ENCODE measurements at regions not wholly inside any gene's neighbourhood (a gene's known extent, or its start where the extent isn't known, plus 50 kb on each side); places are given as distances from the start of the nearest gene placed in this dataset.

- Mint-ChIP-seq H3K9me3 (ENCODE audit: insufficient read depth) (peaks cover 6% of the 10 kb centered on the region), H3K27me3 (peaks cover 25% of the 10 kb centered on the region), H3K4me1 (no peaks in the 10 kb centered on the region), H3K27ac (no peak overlapping the region), H3K4me3 (no peak overlapping the region)
- Histone ChIP-seq H3K79me2 (ENCODE audit: control insufficient read depth, insufficient read depth, low read length) (no peaks in the 10 kb centered on the region), H3K36me3 (replicated peaks in 1 of 2; ENCODE audit: control extremely low read depth in 1 of 2, control insufficient read depth in 1 of 2, extremely low read depth in 1 of 2, insufficient read depth in 2 of 2, low read length in 1 of 2) (no peaks in the 10 kb centered on the region), H3K4me2 (replicated peaks; ENCODE audit: low read depth, low read length, poor library complexity, severe bottlenecking) (no peak overlapping the region), H3K9me3 (ENCODE audit: control extremely low read depth in 1 of 3, control insufficient read depth in 2 of 3, insufficient read depth in 1 of 3, low read length in 2 of 3) (peaks cover 0 to 10% (median 4%) of the 10 kb centered on the region in 3 donors), H3K4me3 (ENCODE audit: control extremely low read depth in 1 of 5, extremely low read depth in 1 of 5, insufficient read depth in 1 of 5, low read depth in 2 of 5, low read length in 4 of 5) (no peak overlapping the region), H3K9ac (ENCODE audit: low read length) (no peak overlapping the region), H3K27me3 (replicated peaks in 1 of 4; ENCODE audit: control extremely low read depth in 1 of 4, control insufficient read depth in 3 of 4, insufficient read depth in 4 of 4, low read length in 3 of 4) (peaks cover 0 to 3% (median 1%) of the 10 kb centered on the region in 4 experiments), H2AFZ (ENCODE audit: insufficient read depth, low read depth, low read length, poor library complexity, severe bottlenecking) (no peak overlapping the region), H3K4me1 (ENCODE audit: control insufficient read depth in 2 of 2, insufficient read depth in 2 of 2, low read length in 2 of 2) (no peaks in the 10 kb centered on the region), H4K20me1 (ENCODE audit: control insufficient read depth, insufficient read depth, low read length, poor library complexity, severe bottlenecking) (no peaks in the 10 kb centered on the region), H3K27ac (ENCODE audit: low read length in 2 of 2) (no peak overlapping the region)
- no peak for ATAC-seq (ENCODE audit: low read depth)
- DNase-seq: no peak
- POLR2A ChIA-PET: no interaction called here
- intact Hi-C loops (cut with micrococcal nuclease): no loop called here
- CTCF ChIA-PET: no interaction called here
- TF ChIP-seq EZH2 (IDR thresholded peaks at IDR 0.05; ENCODE audit: borderline replicate concordance, insufficient read depth, low read depth, low read length, poor library complexity, severe bottlenecking) (no peak), CTCF (IDR thresholded peaks at IDR 0.05) (no peak)
- no CpG with 5 or more reads among the region's 4 CpGs for WGBS (ENCODE audit: insufficient coverage)
Observed at GRCh38 chr7:116617878-116618277, 54.1 kb upstream of the MET start.

DNA sequence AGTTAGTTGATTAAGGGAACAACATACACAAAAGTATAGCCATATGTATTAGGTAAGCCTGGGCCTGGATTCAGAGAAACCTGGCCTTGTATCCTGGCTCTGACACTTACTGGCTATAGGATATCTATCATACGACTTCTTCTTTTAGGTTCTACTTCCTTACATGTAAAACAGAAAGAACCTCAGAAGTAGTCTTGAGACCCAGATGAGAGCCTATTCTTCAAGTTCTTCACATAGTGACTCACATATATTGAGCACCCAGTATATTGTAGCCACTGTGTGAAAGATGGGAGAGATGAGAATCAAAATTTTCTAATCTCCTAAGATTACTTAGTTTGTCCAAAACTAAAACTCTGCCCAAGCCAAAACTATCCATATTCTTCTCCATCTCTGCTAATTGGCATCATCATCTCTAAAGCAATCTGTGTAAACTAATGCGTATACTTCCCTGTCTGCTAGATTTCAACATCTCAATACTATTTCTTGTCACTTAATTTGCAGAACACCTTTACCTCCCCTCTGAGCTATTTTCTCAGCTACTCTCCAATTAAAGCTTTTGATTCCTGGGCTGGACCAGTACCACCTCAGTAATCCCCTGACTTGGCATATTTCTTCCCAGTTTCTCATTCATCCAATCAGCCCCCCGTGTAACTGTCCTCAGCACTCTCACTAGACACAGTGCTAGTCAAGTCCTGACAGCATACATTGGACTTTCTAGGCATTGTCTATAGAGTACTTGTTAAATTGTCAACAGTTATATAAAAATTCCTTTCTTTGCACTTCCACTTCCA lies 53.5 kb upstream of the MET start:
- POLR2A ChIA-PET: no interaction called here
- Mint-ChIP-seq H3K27me3 (peaks cover 26% of the 10 kb centered on the region), H3K4me1 (no peaks in the 10 kb centered on the region), H3K27ac (no peak overlapping the region), H3K9me3 (ENCODE audit: insufficient read depth) (peaks cover 6% of the 10 kb centered on the region), H3K4me3 (no peak overlapping the region)
- H3K36me3 ChIP-seq (replicated peaks in 1 of 2; ENCODE audit: control extremely low read depth in 1 of 2, control insufficient read depth in 1 of 2, extremely low read depth in 1 of 2, insufficient read depth in 2 of 2, low read length in 1 of 2): no peaks in the 10 kb centered on the region
- DNase-seq (no peak), ATAC-seq (ENCODE audit: low read depth) (no peak)
- H3K9ac ChIP-seq (ENCODE audit: low read length): no peak overlapping the region
- CTCF ChIA-PET: interaction anchor here (1.0 to 1.5 kb wide), 3 partner anchors 12 to 27 kb away, joined by 3 to 6 read pairs (median 4); no protein-coding TSS in a partner anchor
- H2AFZ ChIP-seq (ENCODE audit: insufficient read depth, low read depth, low read length, poor library complexity, severe bottlenecking): no peak overlapping the region
- TF ChIP-seq EZH2 (IDR thresholded peaks at IDR 0.05; ENCODE audit: borderline replicate concordance, insufficient read depth, low read depth, low read length, poor library complexity, severe bottlenecking) (no peak), CTCF (IDR thresholded peaks at IDR 0.05) (no peak)
- H3K9me3 ChIP-seq (ENCODE audit: control extremely low read depth in 1 of 3, control insufficient read depth in 2 of 3, insufficient read depth in 1 of 3, low read length in 2 of 3): peaks cover 0 to 10% (median 4%) of the 10 kb centered on the region in 3 donors
- H3K4me2 ChIP-seq (replicated peaks; ENCODE audit: low read depth, low read length, poor library complexity, severe bottlenecking): no peak overlapping the region
- H3K4me3 ChIP-seq (ENCODE audit: control extremely low read depth in 1 of 5, extremely low read depth in 1 of 5, insufficient read depth in 1 of 5, low read depth in 2 of 5, low read length in 4 of 5): no peak overlapping the region
- peaks cover 0 to 5% (median 2%) of the 10 kb centered on the region in 4 experiments for H3K27me3 ChIP-seq (replicated peaks in 1 of 4; ENCODE audit: control extremely low read depth in 1 of 4, control insufficient read depth in 3 of 4, insufficient read depth in 4 of 4, low read length in 3 of 4)
- no peaks in the 10 kb centered on the region for H3K79me2 ChIP-seq (ENCODE audit: control insufficient read depth, insufficient read depth, low read length)
- H4K20me1 ChIP-seq (ENCODE audit: control insufficient read depth, insufficient read depth, low read length, poor library complexity, severe bottlenecking): no peaks in the 10 kb centered on the region
- H3K4me1 ChIP-seq (ENCODE audit: control insufficient read depth in 2 of 2, insufficient read depth in 2 of 2, low read length in 2 of 2): no peaks in the 10 kb centered on the region
- intact Hi-C loops (cut with micrococcal nuclease): no loop called here
- H3K27ac ChIP-seq (ENCODE audit: low read length in 2 of 2): no peak overlapping the region
- WGBS (ENCODE audit: insufficient coverage): 90% methylated on average over 1 of the region's 3 CpGs

Data from B cell (primary cell).